SHP77 treated with DMSO at 0.1 percent for 48 hours (cell line): ENCODE measurements at regions not wholly inside any gene's neighbourhood (a gene's known extent, or its start where the extent isn't known, plus 50 kb on each side); places are given as distances from the start of the nearest gene placed in this dataset.
"Not testable (repeated sequence)": the region's sequence is repeated elsewhere in the genome, so short reads cannot be mapped to it uniquely, and the experiment has no call there.

Source experiments
- DNase-seq: peaks from one replicate; lab custom pipeline; 2025; lab: John Stamatoyannopoulos, UW

DNA sequence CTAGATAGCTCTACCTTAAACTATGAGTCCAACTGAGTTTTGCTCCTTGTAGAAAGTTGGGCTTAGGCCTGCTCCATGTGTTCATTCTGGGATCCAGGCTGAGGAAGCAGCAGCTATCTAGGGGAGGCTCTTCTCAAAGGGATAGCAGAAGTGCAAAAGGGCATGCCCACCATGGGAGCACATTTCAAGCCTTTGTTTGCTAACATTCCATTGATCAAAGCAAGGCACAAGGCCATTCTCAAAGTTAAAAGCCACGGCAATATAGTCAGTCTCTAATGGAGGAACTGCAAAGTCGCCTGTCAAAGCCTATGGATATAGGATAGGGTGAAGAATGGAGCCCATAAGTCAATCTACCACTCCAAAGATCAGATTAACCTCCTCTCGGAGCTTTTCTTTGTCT, 488.1 kb upstream of the ARX start:
- no peak for DNase-seq

DNA sequence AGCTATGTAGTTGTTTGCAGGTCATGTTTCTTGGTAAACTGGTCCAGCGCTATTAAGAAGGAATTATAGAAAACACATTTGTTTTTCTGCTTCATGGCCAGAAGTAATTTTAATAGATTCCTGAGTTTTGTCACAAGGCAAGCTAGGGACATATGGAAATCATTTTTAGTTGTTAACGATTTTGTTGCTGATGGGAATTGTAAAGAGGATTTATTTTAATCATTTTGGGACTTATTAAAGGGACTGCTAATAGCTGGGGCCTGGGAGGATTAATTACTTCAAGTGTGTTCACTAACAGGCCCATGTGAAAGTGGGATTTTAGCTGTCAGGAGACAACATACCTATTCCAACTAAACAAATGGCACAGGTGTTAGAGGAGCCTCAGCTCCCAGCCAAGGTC, 492.0 kb upstream of the ARX start:
- no peak for DNase-seq

DNA sequence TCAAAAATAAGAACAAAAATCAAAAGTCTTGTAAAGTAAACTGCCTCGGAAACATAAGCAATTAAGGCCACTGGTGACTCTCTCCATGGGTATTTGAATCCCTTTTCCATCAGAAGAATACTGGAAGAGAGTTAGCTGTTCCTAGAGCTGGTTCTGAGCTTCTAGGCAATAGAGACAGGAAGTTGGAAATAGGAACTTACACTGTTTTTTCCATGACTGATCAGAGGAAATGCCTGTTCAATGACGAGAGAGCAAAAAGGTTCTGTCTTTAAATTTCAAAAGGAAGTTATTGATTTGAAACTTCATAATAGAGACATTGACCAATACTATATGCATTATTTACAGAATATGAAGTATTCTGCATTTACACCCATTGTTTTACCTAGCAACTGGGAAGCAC, 503.5 kb upstream of the ARX start:
- DNase-seq: no peak

DNA sequence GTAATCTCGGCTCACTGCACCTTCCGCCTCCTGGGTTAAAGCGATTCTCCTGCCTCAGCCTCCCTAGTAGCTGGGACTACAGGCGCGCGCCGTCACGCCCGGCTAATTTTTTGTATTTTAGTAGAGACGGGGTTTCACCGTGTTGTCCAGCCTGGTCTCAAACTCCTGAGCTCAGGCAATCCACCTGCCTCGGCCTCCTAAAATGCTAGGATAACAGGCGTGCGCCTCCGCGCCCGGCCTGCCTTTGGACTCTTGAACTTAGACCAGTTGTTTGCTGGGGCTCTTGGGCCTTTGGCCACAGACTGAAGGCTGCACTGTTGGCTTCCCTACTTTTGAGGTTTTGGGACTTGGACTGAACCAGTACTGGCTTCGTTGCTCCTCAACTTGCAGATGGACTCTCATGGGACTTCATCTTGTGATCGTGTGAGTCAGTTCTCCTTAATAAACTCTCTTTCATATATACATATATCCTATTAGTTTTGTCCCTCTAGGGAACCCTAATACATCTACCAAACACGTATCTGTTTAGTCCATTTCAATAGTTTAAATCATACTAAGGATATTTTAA, 506.8 kb upstream of the ARX start:
- not testable (repeated sequence) for DNase-seq

DNA sequence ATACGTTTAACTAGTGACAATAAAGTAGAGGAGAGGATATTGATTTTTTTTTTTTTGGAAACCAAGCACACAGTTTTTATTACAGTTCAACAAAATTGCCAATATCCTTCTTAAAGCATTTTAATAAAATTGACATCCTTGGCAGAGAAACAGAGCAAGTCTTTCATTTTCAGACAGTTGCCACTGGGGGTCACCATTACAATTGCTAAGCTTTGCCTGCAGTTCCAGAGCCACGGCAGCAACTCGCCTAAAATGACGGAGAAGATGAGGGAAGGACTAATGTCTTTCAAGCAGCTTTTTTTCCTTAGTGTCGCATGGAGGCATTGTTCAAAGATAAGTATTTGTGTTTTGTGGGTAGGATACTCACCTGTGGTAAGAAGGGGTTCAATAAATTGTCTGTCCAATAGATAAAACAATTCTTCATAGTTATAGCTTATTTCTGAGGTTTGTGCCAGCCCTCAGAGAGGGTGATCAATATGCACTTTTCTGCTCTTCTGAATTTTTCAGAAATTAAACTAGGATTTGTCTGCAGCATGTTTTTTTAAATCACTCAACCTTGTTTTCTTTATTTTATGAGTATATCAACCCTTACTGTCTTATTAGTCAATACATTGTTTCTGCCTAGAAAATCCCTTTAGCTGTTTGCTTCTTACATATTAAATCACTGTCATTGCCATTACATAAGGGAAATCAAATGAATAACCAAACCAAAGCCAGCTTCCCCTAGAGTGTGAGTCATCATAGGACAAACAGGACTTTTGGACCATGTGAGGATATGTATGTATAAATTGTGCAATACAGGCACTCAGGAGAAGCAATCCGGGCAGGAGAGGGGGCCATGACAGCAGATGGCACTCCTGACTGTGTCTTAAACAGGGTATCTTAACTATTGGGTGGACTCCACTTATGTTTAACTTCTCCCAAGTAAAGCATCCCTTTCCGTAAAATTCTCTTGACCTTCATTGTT, 508.1 kb upstream of the ARX start:
- peak; percentile 24 for DNase-seq

DNA sequence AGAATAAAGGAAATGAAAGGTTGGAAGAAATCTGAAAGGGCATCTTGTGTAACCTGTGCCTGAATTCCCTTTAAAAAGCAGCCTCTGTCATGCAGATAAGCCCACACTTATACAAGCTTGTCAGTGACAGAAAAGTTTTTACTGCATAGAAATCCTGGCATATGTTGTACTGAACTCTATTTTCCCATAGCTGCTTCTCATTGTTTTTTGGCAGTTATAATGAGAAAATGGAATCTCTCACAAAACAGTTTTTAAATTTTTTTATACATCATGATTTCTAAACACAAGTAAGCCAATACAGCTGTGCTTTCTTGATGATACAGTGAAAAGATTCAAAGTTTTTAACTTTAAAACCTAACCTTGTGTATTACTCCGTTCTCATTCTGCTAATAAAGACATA, 511.4 kb upstream of the ARX start:
- no peak for DNase-seq

DNA sequence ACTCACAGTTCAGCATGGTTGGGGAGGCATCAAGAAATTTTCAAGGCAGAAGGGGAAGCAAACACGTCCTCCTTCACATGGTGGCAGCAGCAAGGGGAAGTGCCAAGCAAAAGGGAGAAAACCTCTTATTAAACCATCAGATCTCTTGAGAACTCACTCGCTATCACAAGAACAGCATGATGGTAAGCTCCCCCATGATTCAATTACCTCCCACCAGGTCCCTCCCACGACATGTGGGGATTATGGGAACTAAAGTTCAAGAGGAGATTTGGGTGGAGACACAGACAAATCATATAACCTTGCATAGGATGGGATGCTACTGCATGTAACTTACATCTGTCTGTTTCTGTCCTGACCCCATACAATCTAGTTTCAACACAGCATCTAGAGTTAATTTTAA, 511.8 kb upstream of the ARX start:
- no peak for DNase-seq

DNA sequence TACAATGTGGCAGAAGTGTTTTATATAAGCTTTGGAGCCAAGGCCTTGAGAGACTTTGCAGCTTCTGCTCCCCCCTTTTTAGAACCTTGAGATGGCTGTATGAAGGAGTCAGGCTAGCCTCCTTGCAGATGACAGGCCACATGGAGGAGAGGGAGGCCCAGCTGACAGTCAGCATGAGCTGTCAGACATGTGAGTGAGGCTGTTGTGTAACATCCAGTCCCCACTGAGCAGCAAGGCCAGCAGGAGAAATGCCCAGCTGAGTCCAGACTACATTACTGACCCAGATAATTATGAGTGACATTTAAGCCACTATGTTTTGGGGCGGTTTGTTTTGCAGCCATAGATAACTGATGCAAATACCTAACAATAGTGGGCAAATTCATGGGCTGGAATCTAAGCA, 515.3 kb upstream of the ARX start:
- no peak for DNase-seq

DNA sequence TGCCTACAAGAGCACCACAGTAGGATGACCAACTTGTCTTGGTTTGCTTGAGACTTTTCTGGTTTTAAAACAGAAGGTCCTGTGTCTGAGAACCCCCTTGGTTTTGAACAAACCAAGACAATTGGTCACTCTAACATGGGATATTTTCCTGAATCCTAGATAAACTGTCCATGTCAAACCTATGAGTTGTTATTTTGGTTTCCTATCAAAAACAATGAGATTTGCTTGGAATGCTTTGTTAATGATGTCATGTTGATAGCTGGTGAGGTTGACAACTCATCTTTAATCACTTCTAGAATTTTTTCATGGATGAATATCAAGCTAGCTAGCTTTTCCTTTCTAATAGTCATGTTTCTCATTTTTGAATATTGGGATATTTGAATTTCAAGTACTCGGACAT, 518.3 kb upstream of the ARX start:
- no peak for DNase-seq

DNA sequence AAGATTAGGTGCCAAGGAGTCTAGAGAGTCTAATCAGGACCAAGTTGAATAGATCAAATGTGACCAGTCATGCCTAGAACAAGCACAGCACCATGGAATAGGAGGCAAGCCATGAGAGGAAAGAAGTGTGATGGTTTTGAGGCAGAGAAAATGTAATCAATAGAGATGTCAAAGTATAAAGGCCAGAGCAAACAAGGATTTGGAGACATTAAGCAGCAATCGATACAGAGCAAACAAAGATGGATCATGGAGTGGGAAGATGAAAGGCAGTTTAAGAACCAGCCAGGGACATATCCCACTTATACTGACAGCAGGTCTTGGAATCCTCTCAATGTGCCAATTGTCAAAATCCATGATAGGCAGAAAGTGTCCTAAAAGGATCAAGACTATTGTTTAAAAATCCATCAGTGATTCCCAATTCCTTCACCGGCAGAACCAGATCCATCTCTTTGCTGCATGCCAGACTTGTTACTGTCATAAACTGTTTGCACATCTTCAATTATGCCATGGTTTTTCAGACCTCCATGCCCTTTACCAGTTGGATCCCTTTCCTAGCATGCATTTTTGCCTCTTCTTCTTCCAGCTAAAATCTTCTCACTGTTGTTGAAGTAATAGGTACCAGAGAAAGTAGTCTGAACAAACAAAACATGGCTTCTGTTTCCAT, 520.7 kb upstream of the ARX start:
- no peak for DNase-seq

DNA sequence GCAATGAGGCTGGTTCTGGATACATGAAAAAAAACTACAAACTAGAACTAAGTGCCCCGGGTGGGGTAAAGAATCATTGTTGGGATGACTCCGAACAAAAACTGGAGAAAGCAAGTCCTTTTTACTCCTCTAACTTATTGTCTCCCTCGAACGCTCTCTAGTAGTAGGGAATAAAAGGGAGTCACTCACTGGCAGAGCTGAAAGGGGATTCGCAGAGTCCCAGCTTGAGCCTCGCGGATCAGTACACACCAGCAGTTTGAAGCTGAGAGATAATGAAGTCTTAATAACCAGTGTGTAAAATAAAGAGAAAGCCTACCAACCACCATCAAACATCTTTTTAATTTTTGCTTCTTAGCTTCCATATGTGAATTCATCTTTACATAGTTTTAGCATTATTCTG, 521.9 kb upstream of the ARX start:
- no peak for DNase-seq

DNA sequence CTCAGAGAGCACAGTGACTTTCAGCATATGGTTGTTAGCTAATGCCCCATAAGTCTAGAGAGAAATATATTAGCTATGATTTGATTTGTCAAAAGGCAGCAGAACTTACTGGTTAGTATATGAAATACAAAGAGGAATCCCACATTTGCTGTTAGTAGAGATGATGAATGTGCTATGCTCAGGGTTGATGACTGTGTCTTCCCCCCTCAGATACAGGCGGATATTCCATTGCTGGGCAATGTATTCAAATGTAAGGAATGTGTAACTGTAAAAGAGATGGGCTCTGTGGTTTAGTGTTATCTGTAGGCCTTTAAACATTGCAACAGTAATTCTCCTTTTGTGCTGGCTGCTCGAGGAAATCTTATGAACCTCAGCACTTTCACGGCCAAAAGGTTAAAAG, 528.9 kb upstream of the ARX start:
- no peak for DNase-seq

DNA sequence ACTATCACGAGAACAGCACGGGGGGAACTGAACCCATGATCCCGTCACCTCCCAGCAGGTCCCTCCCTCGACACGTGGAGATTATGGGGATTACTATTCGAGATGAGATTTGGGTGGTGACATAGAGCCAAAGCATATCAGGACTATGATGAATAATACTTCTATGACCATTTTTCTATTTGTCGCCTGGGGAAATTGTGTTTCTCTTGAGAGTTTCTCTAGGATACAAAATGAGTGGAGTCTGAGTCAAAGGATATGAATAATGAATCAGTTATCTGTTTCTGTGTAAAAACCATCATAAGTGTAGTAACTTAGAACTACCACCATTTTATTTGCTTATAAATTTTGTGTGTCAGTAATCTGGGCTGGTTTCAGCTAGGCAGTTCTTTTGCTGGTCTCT, 533.0 kb upstream of the ARX start:
- no peak for DNase-seq

DNA sequence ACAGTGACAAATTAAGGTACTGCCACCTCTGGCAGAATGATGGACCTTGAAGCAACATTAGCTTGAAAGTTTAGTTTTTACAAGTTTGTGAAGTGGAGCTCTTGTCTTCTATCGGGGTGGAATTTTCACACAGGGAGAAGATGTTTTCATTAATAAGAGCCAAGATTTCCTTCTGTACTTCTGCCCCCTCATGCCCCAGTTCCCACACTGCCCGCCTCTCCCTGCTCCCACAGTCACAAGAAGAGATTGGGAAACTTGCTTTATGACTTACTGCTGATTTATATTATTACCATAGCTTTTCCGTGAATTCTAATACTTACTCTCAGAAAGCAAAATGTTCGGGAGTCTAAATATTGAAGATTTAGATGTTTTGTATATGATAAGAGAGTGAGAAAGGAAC, 539.8 kb upstream of the ARX start:
- no peak for DNase-seq

DNA sequence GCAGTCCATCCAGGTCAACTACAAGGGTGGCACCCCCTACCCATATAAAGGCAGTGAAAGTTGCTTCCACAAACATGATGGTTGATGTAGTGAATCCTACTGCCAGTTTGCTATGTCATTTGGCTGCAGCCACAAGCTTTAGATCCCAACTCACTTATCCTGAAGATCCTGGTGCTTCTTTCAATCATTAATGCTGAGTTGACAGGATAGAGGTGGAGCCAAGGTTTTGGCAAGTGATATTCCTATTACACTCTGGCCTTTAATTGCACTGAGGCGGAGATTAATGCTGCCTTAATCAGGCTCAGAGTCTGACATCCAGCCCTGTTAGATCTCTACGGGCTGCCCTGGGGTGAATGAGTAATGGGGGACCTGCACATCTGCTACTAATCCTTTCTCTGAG, 542.4 kb upstream of the ARX start:
- no peak for DNase-seq

DNA sequence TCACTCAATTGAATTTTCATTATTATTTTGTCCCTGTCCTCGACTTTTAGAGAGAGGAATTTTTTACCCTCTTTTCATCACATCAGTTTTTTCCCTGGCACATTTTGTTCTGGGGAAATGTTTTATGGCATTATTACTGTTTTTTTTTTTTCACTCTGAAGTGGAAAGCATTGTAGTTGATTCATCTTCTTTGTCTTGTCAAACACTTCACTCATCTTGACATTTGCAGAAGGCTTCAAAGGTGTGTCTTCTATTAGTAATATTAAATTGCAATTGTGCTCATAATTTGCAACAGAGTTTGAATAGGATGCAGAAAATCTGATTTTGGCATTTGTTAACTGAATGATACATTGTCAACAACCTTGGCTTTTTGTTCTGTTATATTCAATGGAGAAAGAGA, 545.4 kb upstream of the ARX start:
- DNase-seq: no peak

DNA sequence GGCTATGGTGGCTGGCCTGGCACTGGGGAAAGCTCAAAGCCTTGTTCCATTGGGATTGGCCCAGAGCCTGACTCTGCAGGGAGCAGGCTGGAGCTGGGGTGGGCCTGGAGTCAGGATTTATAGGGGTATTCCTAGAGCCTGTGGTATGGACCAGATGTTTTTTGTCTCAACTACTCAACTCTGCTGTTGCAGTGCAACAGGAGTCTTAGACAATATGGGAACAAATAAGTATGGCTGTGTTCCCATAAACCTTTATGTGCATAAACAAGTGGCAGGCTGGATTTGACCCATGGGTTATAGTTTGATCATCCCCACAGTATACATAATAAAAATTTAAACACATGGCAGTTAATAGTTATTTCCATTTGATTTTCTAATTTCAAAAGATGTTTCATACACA, 557.9 kb upstream of the ARX start:
- no peak for DNase-seq

DNA sequence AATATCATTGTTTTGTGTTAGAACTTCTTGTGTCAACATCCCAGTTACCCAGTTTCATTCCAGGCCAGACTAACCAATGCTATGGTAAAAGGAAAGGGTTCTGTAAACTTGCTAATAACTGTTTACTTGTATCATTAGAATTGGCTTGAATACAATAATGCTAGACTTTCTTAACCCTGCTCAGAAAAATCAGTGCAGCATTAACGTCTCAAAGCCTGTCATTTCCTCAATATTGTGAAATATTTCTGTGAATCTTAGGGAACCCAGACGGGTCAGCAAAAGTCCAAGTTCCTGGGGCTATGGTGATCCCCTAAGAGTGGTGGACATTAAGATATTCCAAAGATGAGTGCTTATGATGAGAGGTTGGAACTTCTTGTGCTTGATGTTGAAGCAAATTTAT, 541.2 kb upstream of the MAGEB18 start:
- no peak for DNase-seq

DNA sequence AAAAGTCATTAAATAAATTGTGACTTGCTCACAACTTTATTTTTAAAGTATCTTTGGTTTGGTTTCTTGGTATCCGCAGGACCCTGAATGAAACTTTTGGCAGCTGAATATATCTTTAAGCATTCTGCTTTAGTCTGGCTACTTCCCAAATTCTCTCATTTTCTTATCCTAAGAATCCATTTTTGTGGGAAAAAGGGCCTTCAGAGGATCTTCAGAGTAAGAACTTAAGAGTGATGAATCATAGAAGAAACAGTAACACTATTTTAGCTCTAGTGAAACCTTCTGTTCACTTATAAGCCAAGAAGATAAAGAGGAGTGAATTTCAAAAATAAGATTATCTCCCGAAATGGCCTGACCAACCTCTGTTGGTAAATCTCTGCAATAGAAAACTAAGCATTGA, 540.6 kb upstream of the MAGEB18 start:
- DNase-seq: no peak

DNA sequence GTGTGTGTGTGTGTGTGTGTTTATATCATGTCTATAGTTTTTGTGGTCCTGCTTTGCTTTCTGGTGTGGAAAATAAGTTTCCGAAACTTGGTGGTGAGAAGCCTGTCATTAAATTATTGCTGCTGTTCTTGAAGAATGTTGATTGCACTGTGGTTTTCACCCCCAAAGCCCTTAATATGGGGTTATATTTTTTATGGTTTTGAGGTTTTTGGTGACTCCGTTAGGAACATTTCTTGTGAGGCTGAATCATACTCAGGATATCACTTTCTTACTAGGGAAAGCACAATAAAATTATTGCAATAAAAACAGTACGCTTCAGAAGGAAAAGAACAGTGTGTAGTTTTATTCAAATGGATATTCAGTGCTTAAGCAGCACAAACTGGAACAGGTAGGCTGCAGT, 539.1 kb upstream of the MAGEB18 start:
- no peak for DNase-seq

DNA sequence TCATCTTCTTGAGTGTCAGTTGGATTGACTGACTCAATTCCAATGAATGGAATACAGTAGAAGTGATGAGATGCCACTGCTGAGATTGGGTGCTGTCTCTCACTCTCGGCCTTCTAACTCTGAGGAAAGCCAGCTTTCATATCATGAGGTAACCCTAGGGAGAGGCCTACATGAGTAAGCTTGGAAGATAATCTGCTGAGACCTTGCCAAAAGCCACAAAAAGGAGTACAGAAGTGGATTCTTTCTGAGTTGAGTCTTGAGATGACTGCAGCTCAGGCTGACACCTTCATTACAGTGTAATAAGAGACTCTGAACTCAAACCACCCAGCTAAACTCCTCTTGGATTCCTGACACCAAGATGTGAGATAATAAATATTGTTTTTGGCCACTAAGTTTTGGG, 537.4 kb upstream of the MAGEB18 start:
- no peak for DNase-seq

DNA sequence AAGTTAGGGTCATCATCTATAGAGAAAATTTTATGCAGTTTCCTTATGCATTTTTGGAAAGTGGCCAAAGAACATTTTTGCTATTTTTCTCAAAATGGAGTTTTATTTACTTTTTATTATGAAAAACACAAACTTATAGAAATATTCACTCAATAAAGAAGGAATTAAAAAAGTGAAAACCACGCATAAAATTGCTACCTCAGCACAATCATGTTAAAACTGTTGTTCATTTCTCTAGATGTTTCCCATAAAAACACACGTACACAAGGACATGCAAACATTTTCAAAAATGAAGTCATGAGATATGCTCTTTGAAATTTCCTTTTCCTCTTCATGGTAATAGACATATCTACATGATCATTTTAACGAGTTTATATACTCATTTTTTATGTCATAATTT, 536.8 kb upstream of the MAGEB18 start:
- DNase-seq: no peak

DNA sequence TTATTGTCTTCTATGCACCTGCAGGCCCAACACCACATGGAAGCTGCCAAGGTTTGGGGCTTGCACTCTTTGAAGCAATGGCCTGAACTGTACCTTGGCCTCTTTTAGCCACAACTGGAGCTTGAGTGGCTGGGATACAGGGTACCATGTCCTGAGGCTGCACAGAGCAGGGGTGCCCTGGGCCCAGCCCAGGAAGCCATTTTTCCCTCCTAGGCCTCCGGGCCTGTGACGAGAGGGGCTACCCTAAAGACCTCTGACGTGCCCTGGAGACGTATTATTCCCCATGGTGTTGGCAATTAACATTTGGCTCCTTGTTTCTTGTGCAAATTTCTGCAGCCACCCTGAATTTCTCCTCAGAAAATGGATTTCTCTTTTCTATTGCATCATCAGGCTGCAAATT, 519.9 kb upstream of the MAGEB18 start:
- DNase-seq: no peak
